Upper lobe of left lung (tissue), 6 donors: ENCODE measurements at regions not wholly inside any gene's neighbourhood (a gene's known extent, or its start where the extent isn't known, plus 50 kb on each side); places are given as distances from the start of the nearest gene placed in this dataset.

Experiments
- ATAC-seq, 2 donors: fragments of 200-7000 bp; cut with Tn5 transposase; one replicate each; pipeline ENCODE4 v1.9.1; 2022; ENCODE audit warnings: mild to moderate bottlenecking in 2 of 2, moderate library complexity in 2 of 2; ENCODE audit not compliant: low FRiP score in 2 of 2
- DNase-seq, 2 donors: peaks; one replicate each; pipeline ENCODE4 v3.0.0-alpha.2; 2019 to 2020
- H3K27ac ChIP-seq, 4 donors: fragments of 200-600 bp; sonication (generic); one replicate each; pipeline ENCODE4 v1.5.1; 2016 to 2019
- H3K27me3 ChIP-seq, 4 donors: fragments of 200-600 bp; sonication (generic); one replicate each; pipeline ENCODE4 v1.5.1; 2017 to 2019
- H3K36me3 ChIP-seq, 4 donors: fragments of 200-600 bp; sonication (generic); one replicate each; pipeline ENCODE4 v1.5.1; 2016 to 2019
- H3K4me1 ChIP-seq, 4 donors: fragments of 200-600 bp; sonication (generic); one replicate each; pipeline ENCODE4 v1.5.1; 2018 to 2019
- H3K4me3 ChIP-seq, 4 donors: fragments of 200-600 bp; sonication (generic); one replicate each; pipeline ENCODE4 v1.5.1; 2017 to 2019; ENCODE audit warnings: mild to moderate bottlenecking in 2 of 4, moderate library complexity in 1 of 4
- H3K9me3 ChIP-seq, 4 donors: fragments of 200-600 bp; sonication (generic); one replicate each; pipeline ENCODE4 v1.5.1; 2018 to 2019
- EP300 ChIP-seq, 4 donors: sonication (generic); formaldehyde crosslinking; IDR thresholded peaks; one replicate each; pipeline ENCODE4 v1.5.1; 2017; ENCODE audit warnings: antibody characterized with exemption in 4 of 4, control low read depth in 2 of 4
- POLR2A ChIP-seq, 4 donors: fragments of 450-650 bp; IDR thresholded peaks; one replicate each; pipeline ENCODE4 v1.5.1; 2016 to 2017; ENCODE audit warnings: antibody characterized with exemption in 4 of 4, mild to moderate bottlenecking in 2 of 4
- POLR2AphosphoS5 ChIP-seq, 2 donors: sonication (generic); formaldehyde crosslinking; IDR thresholded peaks; one replicate each; pipeline ENCODE4 v1.5.1; 2017; ENCODE audit warnings: antibody characterized with exemption in 2 of 2
- WGBS, 2 donors: methylation state at CpG; one replicate each; pipeline ENCODE4 v1.1.5; 2017 to 2018; 5-methylcytosine and 5-hydroxymethylcytosine counted together
- TF ChIP-seq, protein P1 (sequence below), 6 experiments: fragments of 450-650 bp in 4 of 6; fragments of 200-600 bp in 2 of 6; sonication (generic) in 2 of 6; IDR thresholded peaks; one replicate each; pipeline ENCODE4 v1.5.1; 2016 to 2019; ENCODE audit warnings: antibody characterized with exemption in 6 of 6
- donor health status: DM: no; HTN: no; CAD: no; lungs with moderate emphysema.
- donor health status: DM: no; HTN: yes; CAD: no; lungs with severe emphysema.

DNA sequence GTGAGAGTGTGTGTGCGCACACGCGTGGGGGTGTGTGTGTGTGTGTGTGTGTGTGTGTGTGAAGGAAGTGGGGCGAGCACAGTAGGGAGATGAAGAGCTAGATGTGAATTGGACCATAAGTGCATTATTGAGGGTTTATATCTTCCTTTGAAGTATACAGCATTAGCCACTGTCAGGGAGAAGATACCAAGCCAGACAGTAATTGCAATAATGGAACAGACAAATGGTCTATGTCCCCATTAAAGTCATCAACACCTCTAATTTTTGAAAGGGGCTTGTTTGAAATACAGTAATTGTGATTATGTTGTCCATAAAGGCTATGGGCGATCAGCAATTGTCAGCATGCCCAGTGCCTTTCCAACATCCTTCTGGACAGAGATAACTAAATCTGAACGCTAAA, 429.2 kb upstream of the NR2F2 start:
- DNase-seq (no peak), ATAC-seq (no peak)
- Histone ChIP-seq H3K9me3 (no peaks in the 10 kb centered on the region), H3K4me3 (no peak overlapping the region), H3K27ac (no peak overlapping the region), H3K36me3 (no peaks in the 10 kb centered on the region), H3K4me1 (no peaks in the 10 kb centered on the region), H3K27me3 (no peaks in the 10 kb centered on the region)
- 85 to 86% methylated on average over 6 of the region's 6 CpGs for WGBS, 2 donors
- TF ChIP-seq, protein P1, sequence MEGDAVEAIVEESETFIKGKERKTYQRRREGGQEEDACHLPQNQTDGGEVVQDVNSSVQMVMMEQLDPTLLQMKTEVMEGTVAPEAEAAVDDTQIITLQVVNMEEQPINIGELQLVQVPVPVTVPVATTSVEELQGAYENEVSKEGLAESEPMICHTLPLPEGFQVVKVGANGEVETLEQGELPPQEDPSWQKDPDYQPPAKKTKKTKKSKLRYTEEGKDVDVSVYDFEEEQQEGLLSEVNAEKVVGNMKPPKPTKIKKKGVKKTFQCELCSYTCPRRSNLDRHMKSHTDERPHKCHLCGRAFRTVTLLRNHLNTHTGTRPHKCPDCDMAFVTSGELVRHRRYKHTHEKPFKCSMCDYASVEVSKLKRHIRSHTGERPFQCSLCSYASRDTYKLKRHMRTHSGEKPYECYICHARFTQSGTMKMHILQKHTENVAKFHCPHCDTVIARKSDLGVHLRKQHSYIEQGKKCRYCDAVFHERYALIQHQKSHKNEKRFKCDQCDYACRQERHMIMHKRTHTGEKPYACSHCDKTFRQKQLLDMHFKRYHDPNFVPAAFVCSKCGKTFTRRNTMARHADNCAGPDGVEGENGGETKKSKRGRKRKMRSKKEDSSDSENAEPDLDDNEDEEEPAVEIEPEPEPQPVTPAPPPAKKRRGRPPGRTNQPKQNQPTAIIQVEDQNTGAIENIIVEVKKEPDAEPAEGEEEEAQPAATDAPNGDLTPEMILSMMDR (IDR thresholded peaks at IDR 0.05), result no peak
- TF ChIP-seq POLR2AphosphoS5 (IDR thresholded peaks at IDR 0.05) (no peak), POLR2A (IDR thresholded peaks at IDR 0.05) (no peak), EP300 (IDR thresholded peaks at IDR 0.05) (no peak)

DNA sequence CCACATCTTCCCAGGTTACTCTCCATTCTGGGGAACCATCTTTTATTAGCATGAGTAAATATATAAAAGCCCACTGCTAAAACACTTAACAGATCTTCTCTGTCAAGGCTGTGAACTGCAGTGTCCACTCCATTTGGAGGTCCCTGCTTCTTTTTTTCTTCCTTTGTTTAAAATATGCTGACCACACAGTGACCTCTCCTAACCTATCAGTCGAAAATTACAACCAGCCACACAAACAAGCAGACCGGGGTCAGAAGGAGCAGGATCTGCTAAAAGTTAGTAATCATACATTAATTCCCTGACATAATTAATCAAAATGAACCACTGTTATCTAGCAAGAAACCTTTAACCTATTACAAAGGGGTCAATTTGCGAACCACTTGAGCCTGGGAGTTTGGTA, 427.9 kb upstream of the NR2F2 start:
- no peak for DNase-seq
- H3K4me3 ChIP-seq, result no peak overlapping the region
- H3K9me3 ChIP-seq, result no peaks in the 10 kb centered on the region
- TF ChIP-seq EP300 (IDR thresholded peaks at IDR 0.05) (no peak), POLR2AphosphoS5 (IDR thresholded peaks at IDR 0.05) (no peak), POLR2A (IDR thresholded peaks at IDR 0.05) (no peak)
- TF ChIP-seq, protein P1 (IDR thresholded peaks at IDR 0.05), result no peak
- WGBS, 2 donors, result 68 to 73% methylated on average over 3 of the region's 3 CpGs
- no peaks in the 10 kb centered on the region for H3K36me3 ChIP-seq
- no peaks in the 10 kb centered on the region for H3K27me3 ChIP-seq
- no peak for ATAC-seq
- H3K4me1 ChIP-seq, result no peaks in the 10 kb centered on the region
- H3K27ac ChIP-seq, result no peak overlapping the region

DNA sequence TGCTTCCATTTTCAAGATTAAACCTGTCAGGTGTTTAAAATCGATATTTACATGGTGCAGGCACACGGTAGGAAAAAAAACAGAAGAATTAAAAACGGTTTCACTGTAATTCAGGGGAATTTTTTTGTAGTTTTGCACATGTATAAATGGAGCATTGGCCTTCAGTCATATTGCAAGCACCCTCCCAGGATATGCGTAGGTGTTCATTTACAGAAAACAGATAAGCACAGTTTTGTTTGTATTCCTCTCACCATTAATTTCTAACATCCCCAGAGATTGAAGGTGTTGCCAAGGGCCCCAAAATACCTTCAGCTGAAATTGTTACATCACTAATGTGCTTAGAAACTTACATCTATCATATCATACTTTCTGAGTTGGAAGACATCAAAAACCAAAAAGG, 427.1 kb upstream of the NR2F2 start:
- TF ChIP-seq EP300 (IDR thresholded peaks at IDR 0.05), result no peak
- TF ChIP-seq, protein P1 (IDR thresholded peaks at IDR 0.05), result no peak
- Histone ChIP-seq H3K27ac (no peak overlapping the region), H3K27me3 (no peaks in the 10 kb centered on the region), H3K9me3 (no peaks in the 10 kb centered on the region), H3K4me3 (no peak overlapping the region), H3K36me3 (no peaks in the 10 kb centered on the region), H3K4me1 (no peaks in the 10 kb centered on the region)
- DNase-seq, result no peak
- no peak for ATAC-seq
- 70 to 81% methylated on average over 4 of the region's 4 CpGs for WGBS, 2 donors

DNA sequence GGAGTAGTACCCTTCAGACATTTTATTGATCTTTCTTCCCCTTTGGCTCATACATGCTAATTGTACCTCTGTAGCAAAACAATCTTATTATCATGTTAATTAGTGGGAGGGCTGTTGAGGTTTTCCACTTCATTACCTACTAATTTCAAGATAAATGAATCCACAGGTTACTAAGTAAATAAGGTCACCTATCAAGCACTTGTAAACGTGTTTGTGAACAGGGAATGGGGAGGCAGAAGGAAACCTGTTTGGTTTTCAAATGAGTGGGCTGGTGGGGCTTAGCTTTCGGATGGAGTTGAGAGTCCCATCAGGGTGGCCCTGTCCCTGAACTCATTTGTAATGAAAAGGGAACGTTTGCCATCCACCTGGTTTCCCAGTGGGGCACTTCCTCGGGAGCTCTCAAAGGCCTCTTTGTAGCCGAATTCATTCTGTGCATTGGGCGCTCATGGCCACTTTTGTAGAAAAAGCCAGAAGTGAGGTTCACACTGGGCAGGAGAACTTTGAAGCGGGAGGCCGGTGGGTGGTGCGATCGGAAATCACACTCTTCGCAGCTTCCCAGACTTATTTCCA, 419.8 kb upstream of the NR2F2 start:
- H3K4me3 ChIP-seq, result no peak overlapping the region
- H3K4me1 ChIP-seq, result no peaks in the 10 kb centered on the region
- DNase-seq (no peak), ATAC-seq (no peak)
- TF ChIP-seq, protein P1 (IDR thresholded peaks at IDR 0.05), result no peak
- TF ChIP-seq POLR2A (IDR thresholded peaks at IDR 0.05), result no peak
- no peak for TF ChIP-seq POLR2AphosphoS5 (IDR thresholded peaks at IDR 0.05)
- no peaks in the 10 kb centered on the region for H3K9me3 ChIP-seq
- 83 to 85% methylated on average over 11 of the region's 11 CpGs for WGBS, 2 donors
- H3K36me3 ChIP-seq, result no peaks in the 10 kb centered on the region
- no peaks in the 10 kb centered on the region for H3K27me3 ChIP-seq
- no peak overlapping the region for H3K27ac ChIP-seq

DNA sequence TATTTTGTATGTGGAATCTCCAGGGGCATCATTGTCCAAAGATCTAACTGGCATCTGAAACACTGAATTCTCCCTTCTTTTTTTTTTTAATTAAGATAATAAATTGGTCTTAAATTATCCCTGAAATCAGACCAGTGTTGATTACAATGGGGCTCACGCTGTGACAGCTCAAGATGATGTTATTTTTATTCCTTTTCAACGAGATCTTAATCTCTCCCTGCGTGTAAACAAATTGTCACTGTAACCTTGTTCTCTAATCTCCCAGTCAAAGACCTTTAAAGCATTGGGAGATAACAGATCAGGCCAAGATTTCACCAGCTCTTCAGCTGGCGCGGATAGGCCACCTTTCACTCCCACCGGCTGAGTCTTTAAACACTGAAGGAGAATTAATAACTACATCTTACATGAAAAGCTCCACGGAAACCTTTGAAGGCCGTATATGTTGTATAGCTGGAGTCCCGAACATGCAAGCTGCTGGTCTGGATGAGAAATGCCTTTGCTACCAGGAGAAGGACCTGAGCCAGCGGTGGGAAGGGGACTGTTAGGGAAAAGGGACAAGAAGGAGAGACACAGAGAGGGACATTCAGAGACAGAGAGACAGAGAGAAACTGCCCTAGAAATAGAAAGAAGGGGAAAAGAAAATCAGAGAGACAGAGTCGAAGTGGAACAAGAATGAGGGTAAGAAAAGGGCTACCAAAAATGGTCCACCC, 418.8 kb upstream of the NR2F2 start:
- TF ChIP-seq EP300 (IDR thresholded peaks at IDR 0.05) (no peak), POLR2A (IDR thresholded peaks at IDR 0.05) (no peak), POLR2AphosphoS5 (IDR thresholded peaks at IDR 0.05) (no peak)
- TF ChIP-seq, protein P1 (IDR thresholded peaks at IDR 0.05), result no peak
- no peaks in the 10 kb centered on the region for H3K4me1 ChIP-seq
- H3K4me3 ChIP-seq, result no peak overlapping the region
- H3K9me3 ChIP-seq, result no peaks in the 10 kb centered on the region
- no peaks in the 10 kb centered on the region for H3K27me3 ChIP-seq
- ATAC-seq, result no peak
- 66 to 71% methylated on average over 11 of the region's 11 CpGs for WGBS, 2 donors
- H3K27ac ChIP-seq, result no peak overlapping the region
- no peak for DNase-seq
- no peaks in the 10 kb centered on the region for H3K36me3 ChIP-seq
